GM12878 (cell line): ENCODE measurements at regions not wholly inside any gene's neighbourhood (a gene's known extent, or its start where the extent isn't known, plus 50 kb on each side); places are given as distances from the start of the nearest gene placed in this dataset.

Experiments
- ATAC-seq: fragments of 200-7000 bp; cut with Tn5 transposase; 3 replicates; pipeline ENCODE4 v1.9.1; 2020; ENCODE audit warnings: mild to moderate bottlenecking, moderate library complexity
- BruUV-seq: library from RNA; stranded (reverse); fragments of 400-500 nt; replicated peaks from 2 replicates; lab custom pipeline; 2021; lab: Mats Ljungman, UMichigan
- CTCF ChIA-PET: fragments of 300-600 bp; sonication (Branson Sonifier 250); formaldehyde crosslinking; extraction: SDS; loops from one replicate; lab custom pipeline; 2021; ENCODE audit warnings: inconsistent platforms; lab: Yijun Ruan, JAX
- POLR2A ChIA-PET: fragments of 350-600 bp; formaldehyde crosslinking; extraction: SDS; loops from one replicate; lab custom pipeline; 2021; ENCODE audit warnings: inconsistent platforms; lab: Charles Lee
- RAD21 ChIA-PET: fragments of 300-600 bp; sonication (Branson Sonifier 250); formaldehyde crosslinking; loops from one replicate; lab custom pipeline; 2023; ENCODE audit warnings: antibody characterized with exemption; ENCODE audit not compliant: unreplicated experiment; lab: Charles Lee
- SMC1A ChIA-PET: fragments of 300-600 bp; sonication (Branson Sonifier 250); formaldehyde crosslinking; loops from one replicate; lab custom pipeline; 2023; ENCODE audit not compliant: unreplicated experiment, uncharacterized antibody; lab: Charles Lee
- DNase-seq: peaks from one replicate; pipeline ENCODE4 v3.0.0-alpha.2; 2011; ENCODE audit warnings: low read depth, low spot score
- FAIRE-seq: peaks from 3 replicates; lab custom pipeline; 2011; peaks lifted over from hg19 to GRCh38; lab: Jason Lieb, UNC
- H2AFZ ChIP-seq: 2 replicates; pipeline ENCODE4 v1.6.0; 2011; ENCODE audit warnings: low read depth, low read length, control low read depth; ENCODE audit not compliant: control insufficient read depth
- H3K27ac ChIP-seq: 2 replicates; pipeline ENCODE4 v1.5.1; 2011; ENCODE audit warnings: control low read depth; ENCODE audit not compliant: control insufficient read depth, insufficient read depth
- H3K27me3 ChIP-seq, 2 experiments: replicated peaks in 1 of 2; 2 replicates each; pipeline versions ENCODE4 v1.6.0 to v1.6.1; 2011; ENCODE audit warnings: low read length in 1 of 2; ENCODE audit not compliant: control insufficient read depth in 2 of 2, insufficient read depth in 2 of 2
- H3K36me3 ChIP-seq, 2 experiments: 2 replicates each; pipeline ENCODE4 v1.5.1; 2011; ENCODE audit warnings: low read length in 1 of 2; ENCODE audit not compliant: control insufficient read depth in 2 of 2, insufficient read depth in 2 of 2
- H3K4me1 ChIP-seq: 2 replicates; pipeline ENCODE4 v1.6.1; 2011; ENCODE audit warnings: mild to moderate bottlenecking, low read length, moderate library complexity, mixed read lengths; ENCODE audit not compliant: control insufficient read depth, insufficient read depth
- H3K4me2 ChIP-seq: 2 replicates; pipeline ENCODE4 v1.6.0; 2011; ENCODE audit warnings: control low read depth; ENCODE audit not compliant: control insufficient read depth, insufficient read depth
- H3K4me3 ChIP-seq: fragments of 200-600 bp; sonication (generic); 2 replicates; pipeline ENCODE4 v1.5.1; 2016
- H3K79me2 ChIP-seq: 2 replicates; pipeline ENCODE4 v1.6.0; 2011; ENCODE audit warnings: low read length; ENCODE audit not compliant: control insufficient read depth, insufficient read depth
- H3K9ac ChIP-seq: 2 replicates; pipeline ENCODE4 v1.8.0; 2011; ENCODE audit warnings: low read length, control low read depth, mixed read lengths; ENCODE audit not compliant: control insufficient read depth, insufficient read depth
- H3K9me3 ChIP-seq: replicated peaks from 3 replicates; pipeline ENCODE4 v1.5.1; 2011; ENCODE audit warnings: mild to moderate bottlenecking, low read length; ENCODE audit not compliant: control insufficient read depth, insufficient read depth
- H4K20me1 ChIP-seq: 2 replicates; pipeline ENCODE4 v1.6.0; 2011; ENCODE audit not compliant: control insufficient read depth, insufficient read depth
- BCL11A ChIP-seq: IDR thresholded peaks from 2 replicates; pipeline ENCODE4 v1.6.1; 2011; ENCODE audit warnings: low read depth, low read length
- CREM ChIP-seq: IDR thresholded peaks from 2 replicates; pipeline ENCODE4 v1.6.1; 2014; ENCODE audit warnings: antibody characterized with exemption, low read depth
- ETV6 ChIP-seq, 2 experiments: fragments of 450-650 bp in 1 of 2; IDR thresholded peaks in 1 of 2; conservative IDR thresholded peaks in 1 of 2; 2 replicates each; pipeline ENCODE4 v1.6.1; 2014; ENCODE audit warnings: antibody characterized with exemption in 1 of 2, borderline replicate concordance in 1 of 2, low read depth in 1 of 2, mild to moderate bottlenecking in 1 of 2, moderate library complexity in 1 of 2
- GATAD2B ChIP-seq: fragments of 450-650 bp; conservative IDR thresholded peaks from 2 replicates; pipeline ENCODE4 v1.6.1; 2017; ENCODE audit warnings: low read depth, mild to moderate bottlenecking, moderate library complexity
- HDAC2 ChIP-seq: fragments of 200-600 bp; sonication (generic); IDR thresholded peaks from 2 replicates; pipeline ENCODE4 v1.6.1; 2017
- KAT2A ChIP-seq: conservative IDR thresholded peaks from 2 replicates; pipeline ENCODE4 v1.6.1; 2011; ENCODE audit warnings: low read depth, low read length; ENCODE audit not compliant: control insufficient read depth
- MEF2B ChIP-seq: fragments of 450-650 bp; IDR thresholded peaks from 2 replicates; pipeline ENCODE4 v1.6.1; 2018; ENCODE audit warnings: mild to moderate bottlenecking, moderate library complexity; ENCODE audit not compliant: partially characterized antibody, poor library complexity, severe bottlenecking
- NBN ChIP-seq: fragments of 450-650 bp; IDR thresholded peaks from 2 replicates; pipeline ENCODE4 v1.6.1; 2016
- NFXL1 ChIP-seq: fragments of 450-650 bp; IDR thresholded peaks from 2 replicates; pipeline ENCODE4 v1.6.1; 2017; ENCODE audit warnings: antibody characterized with exemption, mild to moderate bottlenecking, borderline replicate concordance
- NR2C1 ChIP-seq: fragments of 450-650 bp; IDR thresholded peaks from 2 replicates; pipeline ENCODE4 v1.6.1; 2017; ENCODE audit warnings: antibody characterized with exemption, mild to moderate bottlenecking, moderate library complexity
- PAX5 ChIP-seq: IDR thresholded peaks from 2 replicates; pipeline ENCODE4 v1.6.1; 2011; ENCODE audit warnings: low read depth, low read length, borderline replicate concordance
- POLR2AphosphoS5 ChIP-seq: IDR thresholded peaks from 2 replicates; pipeline ENCODE4 v1.6.1; 2011; ENCODE audit warnings: mild to moderate bottlenecking, low read length, inconsistent platforms
- POU2F2 ChIP-seq: IDR thresholded peaks from 3 replicates; pipeline ENCODE4 v1.6.1; 2011; ENCODE audit warnings: low read depth, mild to moderate bottlenecking, low read length, borderline replicate concordance
- RAD21 ChIP-seq: IDR thresholded peaks from 2 replicates; pipeline ENCODE4 v1.6.1; 2011; ENCODE audit warnings: mild to moderate bottlenecking, low read depth, low read length, moderate library complexity; ENCODE audit not compliant: insufficient read depth
- RB1 ChIP-seq: fragments of 450-650 bp; formaldehyde crosslinking; IDR thresholded peaks from 2 replicates; pipeline ENCODE4 v1.6.1; 2017; ENCODE audit warnings: mild to moderate bottlenecking, borderline replicate concordance
- SMC3 ChIP-seq: IDR thresholded peaks from 2 replicates; pipeline ENCODE4 v1.6.1; 2011; ENCODE audit warnings: low read length, improper control_type of control experiment, borderline replicate concordance
- WRNIP1 ChIP-seq: IDR thresholded peaks from 2 replicates; pipeline ENCODE4 v1.6.1; 2011; ENCODE audit warnings: low read depth, low read length, improper control_type of control experiment, borderline replicate concordance
- ZBED1 ChIP-seq: IDR thresholded peaks from 2 replicates; pipeline ENCODE4 v1.6.1; 2016; ENCODE audit warnings: borderline replicate concordance
- ZNF274 ChIP-seq: IDR thresholded peaks from one replicate; pipeline ENCODE4 v1.8.0; 2011; ENCODE audit not compliant: insufficient read length, insufficient read depth
- ZZZ3 ChIP-seq: IDR thresholded peaks from 2 replicates; pipeline ENCODE4 v1.6.1; 2011; ENCODE audit warnings: low read depth; ENCODE audit not compliant: control insufficient read depth, insufficient read length
- WGBS: methylation state at CpG from one replicate; pipeline ENCODE4 v1.1.6; 2016; ENCODE audit warnings: low lambda C conversion rate; ENCODE audit not compliant: insufficient replicate concordance, insufficient coverage; ENCODE audit errors: missing lambda C conversion rate; 5-methylcytosine and 5-hydroxymethylcytosine counted together
- in situ Hi-C: fragments of 300-500 bp; cut with MboI; formaldehyde crosslinking; loops from 9 replicates; pipeline ENCODE4 v1.14.3; 2018; ENCODE audit warnings: mixed read lengths
- intact Hi-C: fragments of 100-400 bp; cut with micrococcal nuclease; formaldehyde crosslinking; loops from one replicate; pipeline ENCODE4 v1.14.2; 2022; ENCODE audit not compliant: unreplicated experiment
- TF ChIP-seq, protein P1 (sequence below): fragments of 450-650 bp; IDR thresholded peaks from 2 replicates; pipeline ENCODE4 v1.6.1; 2017; ENCODE audit warnings: low read depth, mild to moderate bottlenecking, moderate library complexity
- TF ChIP-seq, protein P2 (sequence below): fragments of 450-650 bp; IDR thresholded peaks from 2 replicates; pipeline ENCODE4 v1.6.1; 2014; ENCODE audit warnings: mild to moderate bottlenecking

DNA sequence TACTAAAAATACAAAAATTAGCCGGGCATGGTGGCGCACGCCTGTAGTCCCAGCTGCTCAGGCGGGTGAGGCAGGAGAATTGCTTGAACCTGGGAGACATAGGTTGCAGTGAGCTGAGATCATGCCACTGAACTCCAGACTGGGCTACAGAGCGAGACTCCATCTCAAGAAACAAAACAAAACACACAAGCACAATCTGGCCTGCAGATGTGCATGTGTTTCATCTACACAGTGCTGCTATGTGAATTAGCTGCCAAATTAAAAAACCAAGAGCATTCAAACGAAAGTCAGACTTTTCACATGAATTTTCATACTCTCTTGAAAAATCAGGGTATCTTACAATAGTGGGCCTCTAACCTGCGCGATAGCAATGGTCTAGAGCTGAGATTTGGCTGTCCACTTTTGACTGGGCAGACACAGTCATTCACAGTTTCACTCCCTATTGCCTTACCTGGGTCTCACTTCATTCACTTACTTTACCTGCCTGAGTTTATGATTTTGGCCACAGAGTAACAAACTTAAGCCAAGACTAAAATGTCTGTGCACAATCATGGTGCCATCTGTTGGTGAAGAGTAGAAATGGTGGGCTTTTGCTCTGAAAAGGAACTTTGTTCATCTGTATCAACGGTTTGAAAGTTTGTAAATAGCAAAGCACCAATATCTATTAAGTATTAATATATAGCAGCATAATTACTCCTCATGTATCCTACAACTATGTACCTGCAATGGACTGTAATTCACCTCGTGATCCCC, 138.5 kb upstream of the UST start:
- ChIA-PET RAD21 (no interaction called here), SMC1A (no interaction called here), POLR2A (no interaction called here), CTCF (interaction anchor here (0.6 to 1.2 kb wide), 3 partner anchors 24 to 83 kb away, joined by 3 to 4 read pairs (median 3); no protein-coding TSS in a partner anchor)
- DNase-seq: no peak
- in situ Hi-C loops (no loop called here), intact Hi-C loops (no loop called here)
- H3K9ac ChIP-seq: no peak overlapping the region
- H4K20me1 ChIP-seq: no peaks in the 10 kb centered on the region
- 61% methylated on average over 10 of the region's 10 CpGs for WGBS
- no TSS peak for BruUV-seq
- H3K4me2 ChIP-seq: no peak overlapping the region
- H3K36me3 ChIP-seq: no peaks in the 10 kb centered on the region
- H3K4me1 ChIP-seq: no peaks in the 10 kb centered on the region
- H3K79me2 ChIP-seq: no peaks in the 10 kb centered on the region
- H3K27ac ChIP-seq: no peak overlapping the region
- H3K9me3 ChIP-seq: no peaks in the 10 kb centered on the region
- no peak overlapping the region for H3K4me3 ChIP-seq
- peak; percentile 41; the same call in 2 of the 3 replicates for ATAC-seq
- H2AFZ ChIP-seq: no peak overlapping the region
- no peaks in the 10 kb centered on the region for H3K27me3 ChIP-seq
- peak; percentile 44 for FAIRE-seq
- TF ChIP-seq NBN (no peak), ETV6 (conservative IDR thresholded peaks at IDR 0.05 in 1 of 2, IDR thresholded peaks at IDR 0.05 in 1 of 2; ENCODE audit: borderline replicate concordance in 1 of 2, low read depth in 1 of 2) (no peak), CREM (no peak), RAD21 (peak; percentile 44; the same call in 1 of the 2 replicates), MEF2B (no peak), WRNIP1 (no peak), POLR2AphosphoS5 (no peak), HDAC2 (no peak), RB1 (no peak), POU2F2 (no peak), GATAD2B (no peak), SMC3 (0 out of 2 replicates have a peak, but pooled peaks have one; percentile 15), ZBED1 (no peak), KAT2A (no peak), ZZZ3 (no peak), PAX5 (no peak), BCL11A (no peak), NFXL1 (no peak), ZNF274 (no peak), NR2C1 (no peak)
- TF ChIP-seq, protein P1, sequence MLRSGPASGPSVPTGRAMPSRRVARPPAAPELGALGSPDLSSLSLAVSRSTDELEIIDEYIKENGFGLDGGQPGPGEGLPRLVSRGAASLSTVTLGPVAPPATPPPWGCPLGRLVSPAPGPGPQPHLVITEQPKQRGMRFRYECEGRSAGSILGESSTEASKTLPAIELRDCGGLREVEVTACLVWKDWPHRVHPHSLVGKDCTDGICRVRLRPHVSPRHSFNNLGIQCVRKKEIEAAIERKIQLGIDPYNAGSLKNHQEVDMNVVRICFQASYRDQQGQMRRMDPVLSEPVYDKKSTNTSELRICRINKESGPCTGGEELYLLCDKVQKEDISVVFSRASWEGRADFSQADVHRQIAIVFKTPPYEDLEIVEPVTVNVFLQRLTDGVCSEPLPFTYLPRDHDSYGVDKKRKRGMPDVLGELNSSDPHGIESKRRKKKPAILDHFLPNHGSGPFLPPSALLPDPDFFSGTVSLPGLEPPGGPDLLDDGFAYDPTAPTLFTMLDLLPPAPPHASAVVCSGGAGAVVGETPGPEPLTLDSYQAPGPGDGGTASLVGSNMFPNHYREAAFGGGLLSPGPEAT: no peak
- TF ChIP-seq, protein P2, sequence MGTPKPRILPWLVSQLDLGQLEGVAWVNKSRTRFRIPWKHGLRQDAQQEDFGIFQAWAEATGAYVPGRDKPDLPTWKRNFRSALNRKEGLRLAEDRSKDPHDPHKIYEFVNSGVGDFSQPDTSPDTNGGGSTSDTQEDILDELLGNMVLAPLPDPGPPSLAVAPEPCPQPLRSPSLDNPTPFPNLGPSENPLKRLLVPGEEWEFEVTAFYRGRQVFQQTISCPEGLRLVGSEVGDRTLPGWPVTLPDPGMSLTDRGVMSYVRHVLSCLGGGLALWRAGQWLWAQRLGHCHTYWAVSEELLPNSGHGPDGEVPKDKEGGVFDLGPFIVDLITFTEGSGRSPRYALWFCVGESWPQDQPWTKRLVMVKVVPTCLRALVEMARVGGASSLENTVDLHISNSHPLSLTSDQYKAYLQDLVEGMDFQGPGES: no peak
